K562 (cell line): ENCODE measurements at regions not wholly inside any gene's neighbourhood (a gene's known extent, or its start where the extent isn't known, plus 50 kb on each side); places are given as distances from the start of the nearest gene placed in this dataset.

Experiments used
- ATAC-seq: fragments of 200-7000 bp; cut with Tn5 transposase; 3 replicates; pipeline ENCODE4 v1.9.1; 2020; ENCODE audit warnings: moderate library complexity
- BruUV-seq: library from RNA; stranded (reverse); fragments of 400-500 nt; replicated peaks from 2 replicates; lab custom pipeline; 2021; lab: Mats Ljungman, UMichigan
- CTCF ChIA-PET: fragments of 300-600 bp; formaldehyde crosslinking; extraction: SDS; loops from one replicate; lab custom pipeline; 2021; ENCODE audit warnings: low intra/inter-chr PET ratio; lab: Yijun Ruan, JAX
- POLR2A ChIA-PET: fragments of 300-600, 350-650 bp; sonication (Branson Sonifier 250); formaldehyde crosslinking; extraction: SDS; loops from one replicate; lab custom pipeline; 2021; ENCODE audit warnings: antibody characterized with exemption, inconsistent platforms; lab: Yijun Ruan, JAX
- DNase-seq, 4 experiments: peaks; one replicate each; pipeline versions ENCODE4 v3.0.0 to v3.0.0-alpha.2; 2011 to 2018; ENCODE audit warnings: low spot score in 3 of 4, mixed read lengths in 3 of 4; ENCODE audit errors: extremely low read depth in 1 of 4
- FAIRE-seq: peaks from 2 replicates; lab custom pipeline; 2011; peaks lifted over from hg19 to GRCh38; lab: Jason Lieb, UNC
- H2AFZ ChIP-seq: 2 replicates; pipeline ENCODE4 v1.6.0; 2011; ENCODE audit warnings: low read depth, low read length, control low read depth, inconsistent platforms
- H3K27ac ChIP-seq: fragments of 200-600 bp; 3 replicates; pipeline ENCODE4 v1.8.0; 2011; ENCODE audit warnings: low read depth, mild to moderate bottlenecking, control low read depth, inconsistent platforms, low read length, moderate library complexity, mixed read lengths; ENCODE audit errors: extremely low read depth
- H3K27me3 ChIP-seq, 2 experiments: fragments of 300-600 bp in 1 of 2; 2 replicates in 1 of 2; 3 replicates in 1 of 2; pipeline versions ENCODE4 v1.6.0 to v1.8.0; 2011; ENCODE audit warnings: inconsistent platforms in 2 of 2, low read length in 2 of 2, mild to moderate bottlenecking in 1 of 2, mixed read lengths in 1 of 2, moderate library complexity in 1 of 2; ENCODE audit not compliant: control insufficient read depth in 2 of 2, insufficient read depth in 2 of 2
- H3K36me3 ChIP-seq: fragments of 300-600 bp; 3 replicates; pipeline ENCODE4 v1.8.0; 2011; ENCODE audit warnings: mild to moderate bottlenecking, low read length, inconsistent platforms; ENCODE audit not compliant: control insufficient read depth, insufficient read depth
- H3K4me1 ChIP-seq, 2 experiments: fragments of 200-600 bp in 1 of 2; replicated peaks in 1 of 2; 2 replicates in 1 of 2; 3 replicates in 1 of 2; pipeline versions ENCODE4 v1.5.1 to v1.8.0; 2011; ENCODE audit warnings: inconsistent platforms in 2 of 2, low read length in 2 of 2, mild to moderate bottlenecking in 1 of 2, mixed read lengths in 1 of 2, moderate library complexity in 1 of 2; ENCODE audit not compliant: control insufficient read depth in 2 of 2, insufficient read depth in 2 of 2
- H3K4me2 ChIP-seq: 2 replicates; pipeline ENCODE4 v1.6.1; 2011; ENCODE audit warnings: low read length, control low read depth, inconsistent platforms, mixed read lengths; ENCODE audit not compliant: insufficient read depth
- H3K4me3 ChIP-seq: fragments of 200-600 bp; sonication (generic), shearing (Covaris generic); 2 replicates; pipeline ENCODE4 v1.5.1; 2016; ENCODE audit warnings: control low read depth, inconsistent platforms
- H3K79me2 ChIP-seq: fragments of 200-600 bp; 3 replicates; pipeline ENCODE4 v1.8.0; 2011; ENCODE audit warnings: low read length, inconsistent platforms; ENCODE audit not compliant: control insufficient read depth, insufficient read depth
- H3K9ac ChIP-seq, 2 experiments: 2 replicates each; pipeline versions ENCODE4 v1.6.0 to v1.6.1; 2011; ENCODE audit warnings: low read depth in 2 of 2, low read length in 2 of 2, control low read depth in 1 of 2, inconsistent platforms in 1 of 2, mild to moderate bottlenecking in 1 of 2, mixed read lengths in 1 of 2; ENCODE audit not compliant: insufficient read depth in 1 of 2
- H3K9me1 ChIP-seq: one replicate; pipeline ENCODE4 v1.6.0; 2011; ENCODE audit warnings: inconsistent platforms, mild to moderate bottlenecking, low read length, moderate library complexity; ENCODE audit not compliant: control insufficient read depth, insufficient read depth
- H3K9me3 ChIP-seq: replicated peaks from 2 replicates; pipeline ENCODE4 v1.5.1; 2011; ENCODE audit warnings: low read depth, low read length, inconsistent platforms; ENCODE audit not compliant: control insufficient read depth, insufficient read depth
- H4K20me1 ChIP-seq: replicated peaks from 2 replicates; pipeline ENCODE4 v1.6.1; 2011; ENCODE audit warnings: low read length, inconsistent platforms, mixed read lengths; ENCODE audit not compliant: control insufficient read depth, insufficient read depth
- GTF2F1 ChIP-seq: IDR thresholded peaks from 2 replicates; pipeline ENCODE4 v1.6.1; 2011; ENCODE audit warnings: low read depth, low read length, improper control_type of control experiment
- HBP1 ChIP-seq: fragments of 450-650 bp; formaldehyde crosslinking; IDR thresholded peaks from 2 replicates; pipeline ENCODE4 v1.4.0; 2022; ENCODE audit warnings: missing genetic modification characterization
- NR2C2 ChIP-seq, 2 experiments: fragments of 200-800 bp in 1 of 2; sonication (Bioruptor generic) in 1 of 2; sonication (generic) in 1 of 2; formaldehyde crosslinking in 1 of 2; IDR thresholded peaks; 2 replicates each; pipeline versions ENCODE4 v1.6.1 to v1.8.0; 2016 to 2022; ENCODE audit warnings: mild to moderate bottlenecking in 1 of 2, missing compliant biosample characterization in 1 of 2, missing genetic modification characterization in 1 of 2, missing genetic modification reagents in 1 of 2
- NRF1 ChIP-seq, 2 experiments: fragments of 450-650 bp; IDR thresholded peaks in 1 of 2; conservative IDR thresholded peaks in 1 of 2; 2 replicates each; pipeline ENCODE4 v1.6.1; 2014; ENCODE audit warnings: mild to moderate bottlenecking in 2 of 2
- POLR2AphosphoS5 ChIP-seq: IDR thresholded peaks from 2 replicates; pipeline ENCODE4 v1.6.1; 2011; ENCODE audit warnings: mild to moderate bottlenecking, low read depth, low read length, moderate library complexity; ENCODE audit not compliant: control insufficient read depth, insufficient read depth
- POLR2G ChIP-seq: fragments of 200-400 bp; formaldehyde crosslinking; IDR thresholded peaks from 2 replicates; pipeline ENCODE4 v1.6.1; 2017; ENCODE audit warnings: low read depth, mild to moderate bottlenecking, antibody characterized with exemption, low read length, moderate library complexity
- RBM17 ChIP-seq: fragments of 200-400 bp; formaldehyde crosslinking; IDR thresholded peaks from 2 replicates; pipeline ENCODE4 v1.6.1; 2017; ENCODE audit warnings: low read depth, mild to moderate bottlenecking, low read length, borderline replicate concordance
- SMARCB1 ChIP-seq: IDR thresholded peaks from 2 replicates; pipeline ENCODE4 v1.6.1; 2011; ENCODE audit warnings: improper control_type of control experiment, low read depth; ENCODE audit not compliant: insufficient read length
- TAF9B ChIP-seq: fragments of 450-650 bp; IDR thresholded peaks from 2 replicates; pipeline ENCODE4 v1.6.1; 2018; ENCODE audit warnings: mild to moderate bottlenecking; ENCODE audit not compliant: partially characterized antibody
- TBL1XR1 ChIP-seq, 2 experiments: IDR thresholded peaks; 2 replicates each; pipeline ENCODE4 v1.6.1; 2012; ENCODE audit warnings: improper control_type of control experiment in 2 of 2, low read length in 2 of 2, mild to moderate bottlenecking in 1 of 2
- TCF3 ChIP-seq: sonication (generic); formaldehyde crosslinking; IDR thresholded peaks from 2 replicates; pipeline ENCODE4 v1.4.0; 2020; ENCODE audit warnings: mild to moderate bottlenecking, missing genetic modification reagents
- TCFL5 ChIP-seq: fragments of 250-450 bp; sonication (Bioruptor Pico); conservative IDR thresholded peaks from 2 replicates; pipeline ENCODE4 v1.6.1; 2021; ENCODE audit warnings: mild to moderate bottlenecking, moderate library complexity, matching md5 sums
- XRCC4 ChIP-seq: IDR thresholded peaks from one replicate; pipeline ENCODE4 v1.6.1; 2011; ENCODE audit not compliant: insufficient read depth, insufficient read length; ENCODE audit errors: extremely low read depth
- ZBTB1 ChIP-seq: sonication (generic); formaldehyde crosslinking; IDR thresholded peaks from 2 replicates; pipeline ENCODE4 v1.8.1; 2023; ENCODE audit warnings: missing genetic modification reagents, low read depth, mild to moderate bottlenecking, borderline replicate concordance
- ZFP1 ChIP-seq: fragments of 450-650 bp; formaldehyde crosslinking; IDR thresholded peaks from 2 replicates; pipeline ENCODE4 v1.4.0; 2020; ENCODE audit warnings: mild to moderate bottlenecking, mixed read lengths
- ZNF184 ChIP-seq: sonication (generic); formaldehyde crosslinking; IDR thresholded peaks from 2 replicates; pipeline ENCODE4 v1.5.0; 2020; ENCODE audit warnings: missing genetic modification reagents
- ZNF507 ChIP-seq: conservative IDR thresholded peaks from 2 replicates; pipeline ENCODE4 v1.6.1; 2017; ENCODE audit warnings: missing genetic modification characterization, missing compliant biosample characterization
- WGBS: fragments of 100-300 bp; shearing (Covaris generic); methylation state at CpG from one replicate; pipeline ENCODE4 v1.1.6; 2016; ENCODE audit warnings: low coverage, mixed read lengths; ENCODE audit not compliant: insufficient coverage; ENCODE audit errors: missing lambda C conversion rate; 5-methylcytosine and 5-hydroxymethylcytosine counted together
- in situ Hi-C: fragments of 300-500 bp; cut with MboI; formaldehyde crosslinking; loops from 4 replicates; pipeline ENCODE4 v1.15.0; 2018; ENCODE audit warnings: inconsistent platforms, mixed read lengths
- intact Hi-C: fragments of 100-400 bp; cut with micrococcal nuclease; formaldehyde crosslinking; loops from 2 replicates; pipeline ENCODE4 v1.14.2; 2022
- TF ChIP-seq, protein P1 (sequence below): fragments of 450-650 bp; formaldehyde crosslinking; IDR thresholded peaks from 2 replicates; pipeline ENCODE4 v1.4.0; 2020; ENCODE audit warnings: mild to moderate bottlenecking
- TF ChIP-seq, protein P2 (sequence below): fragments of 450-650 bp; formaldehyde crosslinking; IDR thresholded peaks from 2 replicates; pipeline ENCODE4 v1.4.0; 2022; ENCODE audit warnings: missing genetic modification characterization

GRCh38 chr7:21358648-21359047 lies 69.2 kb upstream of the SP4 start:
- H3K27ac ChIP-seq = no peak overlapping the region
- in situ Hi-C loops (no loop called here), intact Hi-C loops (no loop called here)
- peaks cover 10 to 29% of the 10 kb centered on the region in 2 experiments; a peak in 3 of 5 replicates for H3K4me1 ChIP-seq
- CTCF ChIA-PET = no interaction called here
- H3K79me2 ChIP-seq = no peaks in the 10 kb centered on the region
- FAIRE-seq (no peak), DNase-seq (no peak), ATAC-seq (no peak)
- H2AFZ ChIP-seq = no peak overlapping the region; the same call in 1 of the 2 replicates
- no peaks in the 10 kb centered on the region for H3K36me3 ChIP-seq
- no peaks in the 10 kb centered on the region for H3K9me1 ChIP-seq
- no peaks in the 10 kb centered on the region for H3K9me3 ChIP-seq
- no peak overlapping the region for H3K4me2 ChIP-seq
- H3K27me3 ChIP-seq = no peaks in the 10 kb centered on the region
- H3K4me3 ChIP-seq = no peak overlapping the region
- WGBS = 19% methylated on average over 5 of the region's 5 CpGs
- POLR2A ChIA-PET = interaction anchor here (0.6 kb wide), 1 partner anchor 87 kb away, joined by 3 read pairs; no protein-coding TSS in a partner anchor
- no TSS peak for BruUV-seq
- H3K9ac ChIP-seq = no peak overlapping the region
- no peaks in the 10 kb centered on the region for H4K20me1 ChIP-seq
- no peak for TF ChIP-seq NR2C2 (CRISPR knock-in tag; IDR thresholded peaks at IDR 0.05)
- no peak for TF ChIP-seq NR2C2 (tag; IDR thresholded peaks at IDR 0.05)
- TF ChIP-seq GTF2F1 = no peak
- TF ChIP-seq HBP1 (CRISPR knock-in tag) = no peak
- no peak for TF ChIP-seq TCFL5 (CRISPR knock-in tag)
- TF ChIP-seq XRCC4 = no peak
- TF ChIP-seq ZNF184 (CRISPR knock-in tag) = no peak
- TF ChIP-seq SMARCB1 = no peak
- no peak for TF ChIP-seq POLR2G
- no peak for TF ChIP-seq ZBTB1 (CRISPR knock-in tag)
- TF ChIP-seq TAF9B = no peak
- TF ChIP-seq RBM17 = no peak
- no peak for TF ChIP-seq ZNF507
- TF ChIP-seq, protein P1, sequence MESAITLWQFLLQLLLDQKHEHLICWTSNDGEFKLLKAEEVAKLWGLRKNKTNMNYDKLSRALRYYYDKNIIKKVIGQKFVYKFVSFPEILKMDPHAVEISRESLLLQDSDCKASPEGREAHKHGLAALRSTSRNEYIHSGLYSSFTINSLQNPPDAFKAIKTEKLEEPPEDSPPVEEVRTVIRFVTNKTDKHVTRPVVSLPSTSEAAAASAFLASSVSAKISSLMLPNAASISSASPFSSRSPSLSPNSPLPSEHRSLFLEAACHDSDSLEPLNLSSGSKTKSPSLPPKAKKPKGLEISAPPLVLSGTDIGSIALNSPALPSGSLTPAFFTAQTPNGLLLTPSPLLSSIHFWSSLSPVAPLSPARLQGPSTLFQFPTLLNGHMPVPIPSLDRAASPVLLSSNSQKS (CRISPR knock-in tag) = no peak
- no peak for TF ChIP-seq ZFP1 (CRISPR knock-in tag)
- TF ChIP-seq TBL1XR1 (IDR thresholded peaks at IDR 0.05; ENCODE audit: low read length in 2 of 2) = no peak
- no peak for TF ChIP-seq POLR2AphosphoS5
- TF ChIP-seq TCF3 (CRISPR knock-in tag) = no peak
- TF ChIP-seq, protein P2, sequence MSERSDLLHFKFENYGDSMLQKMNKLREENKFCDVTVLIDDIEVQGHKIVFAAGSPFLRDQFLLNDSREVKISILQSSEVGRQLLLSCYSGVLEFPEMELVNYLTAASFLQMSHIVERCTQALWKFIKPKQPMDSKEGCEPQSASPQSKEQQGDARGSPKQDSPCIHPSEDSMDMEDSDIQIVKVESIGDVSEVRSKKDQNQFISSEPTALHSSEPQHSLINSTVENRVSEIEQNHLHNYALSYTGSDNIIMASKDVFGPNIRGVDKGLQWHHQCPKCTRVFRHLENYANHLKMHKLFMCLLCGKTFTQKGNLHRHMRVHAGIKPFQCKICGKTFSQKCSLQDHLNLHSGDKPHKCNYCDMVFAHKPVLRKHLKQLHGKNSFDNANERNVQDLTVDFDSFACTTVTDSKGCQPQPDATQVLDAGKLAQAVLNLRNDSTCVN (CRISPR knock-in tag) = no peak
- TF ChIP-seq NRF1 (conservative IDR thresholded peaks at IDR 0.05 in 1 of 2, IDR thresholded peaks at IDR 0.05 in 1 of 2) = no peak
